A673 (cell line): ENCODE measurements at regions not wholly inside any gene's neighbourhood (a gene's known extent, or its start where the extent isn't known, plus 50 kb on each side); places are given as distances from the start of the nearest gene placed in this dataset.

Experiments
- CTCF ChIP-seq: fragments of 300-800, 200-600 bp; sonication (generic); conservative IDR thresholded peaks from 2 replicates; pipeline ENCODE4 v1.5.1; 2017; ENCODE audit warnings: low read depth, mild to moderate bottlenecking, antibody characterized with exemption, low read length, moderate library complexity, mixed read lengths
- EZH2 ChIP-seq: fragments of 200-600 bp; sonication (generic); IDR thresholded peaks from 2 replicates; pipeline ENCODE4 v1.6.1; 2017; ENCODE audit warnings: borderline replicate concordance, low read depth, mild to moderate bottlenecking, mixed read lengths, antibody characterized with exemption, low read length; ENCODE audit not compliant: poor library complexity, severe bottlenecking

GRCh38 chr3:186442162-186442561 is 80.1 kb upstream of the DGKG start:
- TF ChIP-seq CTCF (no peak), EZH2 (no peak)
